Trophoblast cell (in vitro differentiated cells and primary cell): ENCODE measurements at regions not wholly inside any gene's neighbourhood (a gene's known extent, or its start where the extent isn't known, plus 50 kb on each side); places are given as distances from the start of the nearest gene placed in this dataset.

Experiments used
- DNase-seq, 2 donors: peaks; one replicate each; pipeline ENCODE4 v3.0.0-alpha.2; 2016
- H2AFZ ChIP-seq: 2 replicates; pipeline ENCODE4 v1.6.1; 2013; ENCODE audit warnings: low read length, moderate library complexity, mild to moderate bottlenecking; ENCODE audit not compliant: insufficient read depth, poor library complexity
- H2AK5ac ChIP-seq: 2 replicates; pipeline ENCODE4 v1.6.1; 2013; ENCODE audit warnings: mild to moderate bottlenecking, low read length
- H2BK120ac ChIP-seq: 2 replicates; pipeline ENCODE4 v1.6.1; 2013; ENCODE audit warnings: low read length, mild to moderate bottlenecking, moderate library complexity; ENCODE audit not compliant: insufficient read depth, poor library complexity
- H2BK12ac ChIP-seq: 2 replicates; pipeline ENCODE4 v1.6.1; 2013; ENCODE audit warnings: mild to moderate bottlenecking, low read length, moderate library complexity
- H2BK5ac ChIP-seq: 2 replicates; pipeline ENCODE4 v1.6.1; 2013; ENCODE audit warnings: low read length, low read depth, moderate library complexity, mild to moderate bottlenecking; ENCODE audit not compliant: poor library complexity
- H3K14ac ChIP-seq: 2 replicates; pipeline ENCODE4 v1.6.1; 2013; ENCODE audit warnings: mild to moderate bottlenecking, low read length
- H3K18ac ChIP-seq: 2 replicates; pipeline ENCODE4 v1.6.1; 2013; ENCODE audit warnings: mild to moderate bottlenecking, low read length
- H3K23ac ChIP-seq: 2 replicates; pipeline ENCODE4 v1.6.1; 2013; ENCODE audit warnings: low read length
- H3K27ac ChIP-seq: 2 replicates; pipeline ENCODE4 v1.5.1; 2013; ENCODE audit warnings: low read depth, mild to moderate bottlenecking, inconsistent platforms, low read length, moderate library complexity
- H3K27me3 ChIP-seq: 2 replicates; pipeline ENCODE4 v1.6.1; 2013; ENCODE audit warnings: inconsistent platforms, mild to moderate bottlenecking, low read length, moderate library complexity; ENCODE audit not compliant: insufficient read depth
- H3K36me3 ChIP-seq, 2 experiments: 1 replicate in 1 of 2; 2 replicates in 1 of 2; pipeline ENCODE4 v1.6.1; 2013; ENCODE audit warnings: low read length in 2 of 2, mild to moderate bottlenecking in 2 of 2, moderate library complexity in 1 of 2; ENCODE audit not compliant: insufficient read depth in 2 of 2, control insufficient read depth in 1 of 2
- H3K4ac ChIP-seq: 2 replicates; pipeline ENCODE4 v1.6.1; 2013; ENCODE audit warnings: low read depth, mild to moderate bottlenecking, low read length, moderate library complexity
- H3K4me1 ChIP-seq, 2 experiments: 1 replicate in 1 of 2; 2 replicates in 1 of 2; pipeline ENCODE4 v1.6.1; 2013; ENCODE audit warnings: low read length in 2 of 2, mild to moderate bottlenecking in 2 of 2, moderate library complexity in 1 of 2; ENCODE audit not compliant: insufficient read depth in 2 of 2, control insufficient read depth in 1 of 2
- H3K4me2 ChIP-seq: 2 replicates; pipeline ENCODE4 v1.6.1; 2013; ENCODE audit warnings: inconsistent platforms, mild to moderate bottlenecking, low read length, moderate library complexity
- H3K4me3 ChIP-seq: 2 replicates; pipeline ENCODE4 v1.5.1; 2013; ENCODE audit warnings: mild to moderate bottlenecking, low read depth, low read length, inconsistent platforms
- H3K79me1 ChIP-seq: one replicate; pipeline ENCODE4 v1.6.1; 2013; ENCODE audit warnings: low read length
- H3K79me2 ChIP-seq: 2 replicates; pipeline ENCODE4 v1.6.1; 2013; ENCODE audit warnings: low read length, mild to moderate bottlenecking; ENCODE audit not compliant: control insufficient read depth, insufficient read depth, poor library complexity
- H3K9ac ChIP-seq: 2 replicates; pipeline ENCODE4 v1.6.1; 2013; ENCODE audit warnings: mild to moderate bottlenecking, low read length
- H3K9me3 ChIP-seq: 2 replicates; pipeline ENCODE4 v1.6.1; 2013; ENCODE audit warnings: low read depth, mild to moderate bottlenecking, control low read depth, inconsistent platforms, low read length; ENCODE audit not compliant: insufficient read depth
- H4K12ac ChIP-seq: 2 replicates; pipeline ENCODE4 v1.6.1; 2013; ENCODE audit warnings: low read depth, mild to moderate bottlenecking, low read length, moderate library complexity
- H4K8ac ChIP-seq: 2 replicates; pipeline ENCODE4 v1.6.1; 2013; ENCODE audit warnings: low read depth, mild to moderate bottlenecking, low read length, moderate library complexity
- H4K91ac ChIP-seq: one replicate; pipeline ENCODE4 v1.6.1; 2013; ENCODE audit warnings: low read depth, mild to moderate bottlenecking, low read length, moderate library complexity
- WGBS: extraction: QIAGEN DNeasy Blood & Tissue Kit; methylation state at CpG from one replicate; pipeline ENCODE4 v1.1.7; 2013; ENCODE audit warnings: missing lambda C conversion rate; ENCODE audit not compliant: insufficient read length, insufficient coverage; ENCODE audit errors: extremely low coverage; 5-methylcytosine and 5-hydroxymethylcytosine counted together

GRCh38 chr2:196234672-196235071 is 63.3 kb upstream of the STK17B start:
- Histone ChIP-seq H3K79me1 (peaks cover 2% of the 10 kb centered on the region), H2BK12ac (no peak overlapping the region), H2AK5ac (no peak overlapping the region), H4K91ac (no peak overlapping the region), H3K27me3 (no peaks in the 10 kb centered on the region), H3K14ac (no peak overlapping the region), H3K18ac (no peak overlapping the region), H3K79me2 (no peaks in the 10 kb centered on the region), H3K9ac (no peak overlapping the region), H3K4me3 (no peak overlapping the region), H2BK5ac (no peak overlapping the region), H4K12ac (no peak overlapping the region), H3K4me1 (peaks cover 2 to 4% of the 10 kb centered on the region in 2 experiments), H4K8ac (no peak overlapping the region), H2BK120ac (no peak overlapping the region), H3K27ac (no peak overlapping the region), H3K9me3 (no peaks in the 10 kb centered on the region), H2AFZ (no peak overlapping the region), H3K4ac (no peak overlapping the region), H3K23ac (no peak overlapping the region), H3K4me2 (no peak overlapping the region), H3K36me3 (no peaks in the 10 kb centered on the region)
- WGBS: no CpG with 5 or more reads among the region's 4 CpGs
- peak; percentile 39 to 56 for DNase-seq

- Histone ChIP-seq H3K9me3 (no peaks in the 10 kb centered on the region), H3K4me1 (peaks cover 4 to 5% of the 10 kb centered on the region in 2 experiments), H4K12ac (no peak overlapping the region), H3K14ac (no peak overlapping the region), H3K18ac (no peak overlapping the region), H4K8ac (no peak overlapping the region), H3K36me3 (no peaks in the 10 kb centered on the region), H2BK120ac (no peak overlapping the region), H3K27ac (no peak overlapping the region), H3K23ac (no peak overlapping the region), H3K4me3 (no peak overlapping the region), H3K79me2 (no peaks in the 10 kb centered on the region), H4K91ac (no peak overlapping the region), H2BK12ac (no peak overlapping the region), H3K4me2 (no peak overlapping the region), H2AK5ac (no peak overlapping the region), H3K27me3 (no peaks in the 10 kb centered on the region), H3K9ac (no peak overlapping the region), H2AFZ (no peak overlapping the region), H3K4ac (no peak overlapping the region), H2BK5ac (no peak overlapping the region), H3K79me1 (peaks cover 3% of the 10 kb centered on the region)
- no CpG with 5 or more reads among the region's 2 CpGs for WGBS
- DNase-seq: peak; percentile 38 to 74
Observed at GRCh38 chr2:196238836-196239380, 67.5 kb upstream of the STK17B start.

GRCh38 chr2:196239622-196240587 is 68.5 kb upstream of the STK17B start:
- no peak overlapping the region for H3K4me2 ChIP-seq

GRCh38 chr2:196241175-196241574 is 69.8 kb upstream of the STK17B start:
- Histone ChIP-seq H3K79me2 (no peaks in the 10 kb centered on the region), H3K18ac (no peak overlapping the region), H4K8ac (no peak overlapping the region), H3K27ac (no peak overlapping the region), H3K4ac (no peak overlapping the region), H2BK5ac (no peak overlapping the region), H4K91ac (peak overlapping the region; percentile 32), H3K9ac (no peak overlapping the region), H2AFZ (no peak overlapping the region), H4K12ac (no peak overlapping the region), H2AK5ac (peak overlapping the region; percentile 21), H3K14ac (no peak overlapping the region), H3K9me3 (no peaks in the 10 kb centered on the region), H3K79me1 (peaks cover 8% of the 10 kb centered on the region), H3K27me3 (no peaks in the 10 kb centered on the region), H2BK12ac (peak overlapping the region; percentile 88), H3K36me3 (no peaks in the 10 kb centered on the region), H3K4me3 (no peak overlapping the region), H3K4me2 (no peak overlapping the region), H3K23ac (no peak overlapping the region), H2BK120ac (no peak overlapping the region), H3K4me1 (peaks cover 10 to 15% of the 10 kb centered on the region in 2 experiments)
- WGBS: no CpG with 5 or more reads among the region's 3 CpGs
- no peak for DNase-seq

More at GRCh38 chr2:196239622-196240587, 68.5 kb upstream of the STK17B start:
- H3K27me3 ChIP-seq: no peaks in the 10 kb centered on the region
- H2BK12ac ChIP-seq: peak overlapping the region; percentile 91
- H4K12ac ChIP-seq: no peak overlapping the region
- H3K4me1 ChIP-seq: peaks cover 6 to 7% of the 10 kb centered on the region in 2 experiments
- H3K79me1 ChIP-seq: peaks cover 8% of the 10 kb centered on the region
- peak overlapping the region; percentile 14 for H4K91ac ChIP-seq
- DNase-seq: peak; percentile 74 to 89
- no peaks in the 10 kb centered on the region for H3K9me3 ChIP-seq
- H3K79me2 ChIP-seq: no peaks in the 10 kb centered on the region
- no peak overlapping the region for H3K18ac ChIP-seq
- no CpG with 5 or more reads among the region's 10 CpGs for WGBS
- no peak overlapping the region for H3K23ac ChIP-seq
- H3K4me3 ChIP-seq: no peak overlapping the region
- peak overlapping the region; percentile 60 for H2BK120ac ChIP-seq
- H4K8ac ChIP-seq: peak overlapping the region; percentile 77
- no peak overlapping the region for H2BK5ac ChIP-seq
- H3K14ac ChIP-seq: peak overlapping the region; percentile 51
- peak overlapping the region; percentile 39 for H3K27ac ChIP-seq
- no peaks in the 10 kb centered on the region for H3K36me3 ChIP-seq
- H3K4ac ChIP-seq: no peak overlapping the region
- no peak overlapping the region for H3K9ac ChIP-seq
- H2AK5ac ChIP-seq: peak overlapping the region; percentile 74
- peak overlapping the region; percentile 78 for H2AFZ ChIP-seq
